ENCODE measurements at regions not wholly inside any gene's neighbourhood (a gene's known extent, or its start where the extent isn't known, plus 50 kb on each side); places are given as distances from the start of the nearest gene placed in this dataset.

- no peak for FAIRE-seq
These were observed 140.7 kb upstream of the TMC3 start for GRCh38 chr15:81514725-81515124.

DNA sequence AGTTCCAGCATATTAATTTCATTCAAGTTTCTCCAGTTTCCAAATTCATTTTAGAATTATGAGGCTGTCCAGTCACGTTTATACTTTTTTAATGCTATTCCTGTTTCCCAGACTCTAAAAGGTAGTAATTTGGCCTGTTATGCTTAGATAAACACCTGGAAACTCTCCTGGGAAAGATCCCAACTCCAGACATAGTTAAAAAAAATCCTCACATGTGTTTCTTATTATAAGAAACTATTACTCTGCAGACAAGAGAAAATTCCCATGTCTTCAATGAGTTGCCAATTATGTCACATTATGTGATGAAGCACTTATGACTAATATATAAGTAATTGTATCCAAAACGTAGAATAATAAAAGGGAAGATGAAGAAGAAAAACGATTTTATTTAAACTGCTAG is 137.1 kb upstream of the TMC3 start:
- no peak for FAIRE-seq

DNA sequence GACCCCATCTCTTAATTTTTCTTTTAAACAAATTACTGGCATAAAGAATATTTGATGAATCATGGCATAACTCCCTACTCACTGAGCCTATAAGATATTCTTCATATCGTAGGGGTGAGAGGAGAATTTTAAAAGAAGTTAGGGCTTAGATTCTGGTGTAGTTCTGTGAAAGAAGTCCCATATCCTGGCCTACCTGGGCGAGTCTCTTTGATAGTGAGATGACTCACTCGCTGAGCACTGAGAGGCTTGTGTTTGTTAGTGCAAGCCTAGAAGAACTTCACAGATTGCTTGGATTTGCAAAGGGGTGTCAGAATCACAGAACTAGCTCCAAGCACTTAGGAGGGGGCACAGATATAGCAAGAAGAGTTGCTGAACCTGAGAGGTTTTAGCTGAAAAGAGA is 133.8 kb upstream of the TMC3 start:
- no peak for FAIRE-seq

DNA sequence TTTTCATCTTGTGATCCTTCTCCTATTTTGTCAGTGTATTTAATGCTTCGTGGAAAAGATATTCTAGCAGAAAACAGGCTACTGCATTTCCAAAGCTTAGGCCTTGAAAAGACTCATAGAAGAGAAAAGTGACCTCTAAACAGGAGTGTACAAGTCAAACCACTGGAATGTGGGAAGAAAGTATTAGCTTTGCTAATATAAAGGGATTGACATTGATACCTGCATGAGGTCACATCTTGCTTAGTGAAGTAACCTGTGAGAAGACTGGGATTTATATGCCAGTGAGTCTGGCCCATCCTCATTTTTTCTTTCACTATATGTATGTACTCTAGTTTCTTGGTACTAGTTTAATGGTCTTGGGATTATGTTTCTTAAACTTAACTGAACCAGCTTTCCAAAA is 132.9 kb upstream of the TMC3 start:
- no peak for FAIRE-seq

DNA sequence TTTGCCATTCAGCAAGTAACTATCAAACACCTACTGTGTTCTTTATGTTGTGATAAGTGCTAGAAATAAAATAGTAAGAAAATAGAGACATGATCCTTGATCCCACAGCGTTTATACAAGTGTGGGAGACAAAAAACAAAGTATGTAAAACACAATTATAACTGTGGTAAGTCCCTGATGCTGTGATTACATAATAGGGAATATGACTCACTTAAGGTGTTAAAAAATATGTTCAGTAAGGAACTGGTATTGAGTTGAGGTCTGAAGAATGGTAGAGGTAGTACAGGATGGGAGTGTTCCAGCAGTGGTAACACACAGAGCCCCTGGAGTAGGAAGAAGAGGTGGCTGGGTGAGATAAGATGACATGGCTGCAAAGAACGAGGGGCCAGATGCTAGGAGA is 132.1 kb upstream of the TMC3 start:
- no peak for FAIRE-seq

DNA sequence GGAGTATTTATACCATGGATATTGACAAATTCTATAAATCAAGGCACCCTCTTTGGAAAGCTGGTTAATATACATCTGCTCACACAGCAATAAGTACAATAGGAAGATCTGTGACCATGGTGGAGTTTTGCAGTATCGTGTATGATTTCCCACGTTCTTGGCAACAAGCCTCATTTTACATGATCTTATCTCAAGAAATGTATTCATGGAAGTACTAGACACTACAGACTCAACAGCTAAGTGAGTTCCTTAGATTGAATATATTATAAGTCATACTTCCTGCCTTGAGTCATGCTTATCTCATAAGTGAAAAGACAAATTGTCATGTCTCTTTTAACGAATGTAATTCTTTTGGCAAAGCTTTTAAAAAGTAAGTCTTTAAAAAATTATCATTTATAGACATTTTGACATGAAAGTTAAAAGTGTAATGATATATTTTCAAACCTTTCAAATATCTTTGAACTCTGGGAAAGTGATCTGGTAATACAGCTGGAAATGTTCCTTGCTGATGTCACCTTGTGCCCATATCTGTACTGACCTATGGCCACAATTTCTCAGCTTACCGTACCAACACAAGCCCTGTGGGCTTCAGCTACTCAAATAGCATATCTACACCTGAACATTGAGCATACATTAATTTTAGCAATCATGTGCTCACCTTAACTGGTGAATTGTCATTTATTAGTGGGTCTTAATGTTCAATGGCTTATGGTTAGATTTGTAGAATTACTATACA is 130.3 kb upstream of the TMC3 start:
- FAIRE-seq, result no peak

DNA sequence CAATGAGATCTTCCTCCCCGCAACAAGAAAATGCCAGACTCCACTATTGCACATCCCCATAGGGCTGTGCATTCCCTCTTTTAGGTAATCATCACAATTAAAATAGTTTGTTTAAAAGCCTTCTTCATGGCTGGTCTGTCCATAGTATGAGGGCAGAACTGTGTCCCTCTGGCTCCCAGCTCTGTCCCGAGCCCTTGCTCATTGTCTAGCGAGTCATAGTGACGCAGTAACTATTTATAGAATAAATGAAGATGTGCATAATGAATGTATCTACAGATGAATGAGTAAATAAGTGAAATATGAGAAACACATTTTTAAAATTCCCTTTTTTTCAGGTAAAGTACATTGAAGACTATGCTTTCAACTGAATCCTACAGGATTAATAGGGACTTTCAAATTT is 128.4 kb upstream of the TMC3 start:
- no peak for FAIRE-seq

- FAIRE-seq, result no peak
These were observed 126.1 kb upstream of the TMC3 start for GRCh38 chr15:81500081-81500480.

DNA sequence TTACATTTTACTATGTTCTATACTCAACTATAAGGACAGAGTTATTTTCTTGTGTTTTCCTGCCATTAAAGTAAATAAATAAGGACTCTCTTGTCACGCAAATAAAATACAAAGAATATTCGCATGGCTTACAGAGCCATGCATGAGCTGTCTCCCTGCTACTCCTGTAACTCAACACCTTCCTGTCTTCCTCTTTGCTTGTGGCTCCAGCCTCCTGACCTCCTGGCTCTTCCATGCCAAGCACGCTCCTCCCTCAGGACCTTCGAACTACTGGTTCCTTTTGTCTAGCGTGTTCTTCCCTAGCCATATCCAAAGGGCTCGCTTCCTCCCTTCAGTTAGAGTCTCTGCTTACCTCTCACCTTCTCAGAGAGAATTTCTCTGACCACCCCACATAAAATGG is 124.3 kb upstream of the TMC3 start:
- FAIRE-seq, result no peak

DNA sequence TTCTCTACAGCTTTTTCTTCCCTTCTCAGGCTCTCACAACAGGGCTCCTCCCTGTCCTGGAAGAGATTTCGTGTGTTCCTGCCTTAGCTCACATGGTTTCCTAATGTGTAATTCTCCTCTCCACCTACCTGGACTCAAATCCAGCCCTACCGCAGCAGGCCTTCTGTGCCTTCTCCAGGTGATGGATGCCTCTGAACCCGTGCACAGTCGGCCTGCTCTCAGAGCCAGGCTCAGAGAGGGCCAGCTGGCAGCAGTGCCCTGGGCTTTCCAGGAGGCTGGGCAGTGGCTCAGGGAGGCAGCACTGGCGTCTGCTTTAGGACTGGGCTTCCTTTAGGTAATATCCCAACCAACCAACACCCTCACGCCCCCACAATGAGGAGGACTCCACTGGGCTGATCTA is 123.2 kb upstream of the TMC3 start:
- FAIRE-seq, result no peak

- no peak for FAIRE-seq
These were observed 121.9 kb upstream of the TMC3 start for GRCh38 chr15:81495780-81496467.

DNA sequence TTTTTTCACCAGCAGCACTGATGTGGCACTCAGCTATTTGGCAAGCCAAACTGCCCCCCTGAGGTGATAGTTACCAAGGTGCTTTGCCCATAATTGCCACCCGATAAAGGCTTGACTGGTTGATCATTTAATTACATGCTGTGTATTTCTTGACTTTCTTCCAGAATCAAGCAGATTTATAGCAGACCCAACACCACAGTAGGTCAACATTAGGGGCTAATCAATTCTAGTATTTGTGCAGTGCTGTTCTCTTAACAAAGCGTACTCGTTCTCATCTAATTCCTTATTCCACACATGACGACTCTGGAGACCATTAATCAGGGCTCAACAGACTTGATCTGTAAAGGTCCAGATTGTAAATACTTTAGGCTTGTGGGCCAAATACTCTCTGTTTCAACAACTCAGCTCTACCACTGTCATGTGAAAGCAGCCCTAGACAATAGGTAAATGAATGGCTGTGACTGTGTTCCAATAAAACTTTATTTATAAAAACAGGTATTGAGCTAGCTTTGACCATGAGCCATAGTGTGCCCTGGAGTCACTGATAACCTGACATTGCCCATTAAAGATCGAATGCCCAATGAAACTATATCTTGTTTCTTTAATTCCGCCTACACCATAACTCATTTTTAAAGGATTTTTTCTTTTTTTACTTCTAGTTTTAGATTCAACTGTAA is 119.1 kb upstream of the TMC3 start:
- no peak for FAIRE-seq

- no peak for FAIRE-seq
These were observed 118.4 kb upstream of the TMC3 start for GRCh38 chr15:81492331-81492968.

DNA sequence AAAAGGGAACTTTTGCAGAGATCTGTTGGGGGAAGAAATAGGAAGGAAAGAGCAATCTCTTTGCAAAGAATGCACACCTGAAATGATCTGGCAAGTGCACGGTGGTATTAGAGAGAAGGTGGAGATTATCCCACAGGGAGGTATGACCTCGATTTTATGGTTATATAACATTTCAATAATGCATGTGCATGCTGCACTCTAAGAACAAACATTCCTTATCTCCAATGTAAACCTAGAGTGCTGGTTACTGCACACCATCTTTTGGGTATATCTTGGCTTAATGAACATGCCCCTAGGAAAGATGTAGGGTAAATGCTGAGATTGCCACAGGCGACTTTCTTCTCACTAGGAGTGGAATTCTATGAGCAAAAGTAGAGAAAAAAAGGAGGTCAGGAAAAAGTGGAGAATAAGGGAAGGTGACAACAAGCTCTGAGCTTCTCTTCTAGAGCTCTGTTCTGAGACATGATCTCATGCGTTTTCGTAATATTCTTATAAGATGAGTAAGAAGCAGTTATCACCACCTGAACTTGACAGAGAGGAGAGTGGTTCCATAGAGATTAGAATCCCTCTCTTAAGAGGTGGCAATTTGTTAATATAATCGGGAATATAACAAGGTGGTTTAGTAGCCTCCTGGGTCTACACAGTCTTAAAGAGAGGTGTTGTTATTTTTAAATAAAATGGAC is 117.5 kb upstream of the TMC3 start:
- no peak for FAIRE-seq

DNA sequence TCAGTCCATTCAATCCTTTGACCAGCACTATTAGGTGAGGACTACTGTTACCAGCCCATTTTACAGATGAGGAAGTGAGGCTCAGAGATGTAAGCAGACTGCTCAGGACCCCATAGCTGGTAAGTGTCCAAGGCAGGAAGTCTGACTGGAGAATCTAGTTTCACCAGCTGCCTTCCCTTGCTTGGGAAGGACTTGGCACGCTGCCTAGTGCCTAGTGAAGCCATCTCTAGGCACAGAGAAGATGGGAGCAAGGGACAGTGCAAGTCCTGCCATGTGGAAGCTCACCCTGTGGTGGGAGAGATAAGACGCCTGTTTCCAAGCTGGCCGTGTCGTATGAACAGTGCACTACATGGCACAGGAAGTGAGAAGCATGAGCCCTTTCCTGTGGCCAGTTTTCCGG is 111.8 kb upstream of the TMC3 start:
- no peak for FAIRE-seq

DNA sequence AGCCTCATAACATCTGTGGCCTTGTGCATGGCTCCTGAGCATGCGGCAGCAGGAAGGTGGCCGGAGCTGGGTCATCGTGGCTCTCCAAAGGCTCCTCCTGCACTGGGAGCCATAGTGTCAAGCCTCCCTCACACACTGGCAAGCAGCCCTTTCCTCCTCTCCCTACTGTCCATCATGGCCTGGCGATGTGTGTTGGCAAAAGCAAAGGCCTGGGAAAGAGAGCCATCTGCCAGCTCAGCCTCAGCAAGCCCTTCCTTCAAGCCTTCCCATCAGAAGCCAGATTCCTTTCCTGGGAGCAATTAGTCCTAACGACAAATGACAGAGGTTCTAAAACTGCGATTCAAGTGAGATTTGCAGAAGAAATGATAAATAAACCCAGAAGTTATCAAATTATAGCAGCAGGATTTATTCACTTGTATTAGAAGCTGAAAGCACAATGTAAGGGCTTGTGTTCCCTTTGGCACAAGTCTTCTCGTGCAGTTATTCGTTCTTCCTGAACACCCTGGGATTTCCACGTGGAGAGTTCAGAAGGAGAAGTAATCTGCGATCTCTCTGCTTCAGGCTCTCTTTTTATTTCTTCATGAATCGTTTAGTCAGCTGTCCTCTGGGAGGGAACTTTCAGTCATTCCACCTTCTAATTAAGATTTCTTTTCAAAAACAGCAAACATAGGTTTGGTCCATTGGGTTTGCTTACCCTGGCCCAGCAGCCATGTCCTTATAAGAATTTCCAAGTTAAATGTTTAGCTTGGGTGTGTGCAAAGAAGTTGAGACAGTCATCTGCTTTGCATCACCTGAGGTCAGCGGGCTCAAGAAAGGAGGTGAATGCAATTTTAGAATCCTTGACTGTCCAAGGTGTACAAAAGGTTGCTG is 110.3 kb upstream of the TMC3 start:
- FAIRE-seq, result no peak

DNA sequence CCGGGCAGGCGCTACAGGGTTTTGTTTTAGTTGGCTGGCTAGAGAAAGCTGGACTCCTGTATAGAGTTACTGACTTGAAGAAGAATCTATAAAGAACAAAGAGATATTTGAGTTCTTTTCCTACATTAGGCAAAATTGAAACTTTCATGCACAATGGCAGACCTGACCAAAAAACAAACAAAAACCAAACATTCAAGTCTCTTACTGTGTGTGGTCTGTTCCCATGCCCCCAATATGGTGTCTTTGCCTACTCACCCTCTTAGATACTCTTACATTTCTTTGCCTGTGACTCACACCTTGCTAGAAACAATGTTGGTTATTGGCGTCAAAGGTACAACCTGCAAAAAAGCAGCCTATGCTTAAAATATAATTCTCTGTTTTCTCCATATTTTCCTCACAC is 109.5 kb upstream of the TMC3 start:
- FAIRE-seq, result no peak

- no peak for FAIRE-seq
These were observed 107.3 kb upstream of the TMC3 start for GRCh38 chr15:81481346-81481745.

DNA sequence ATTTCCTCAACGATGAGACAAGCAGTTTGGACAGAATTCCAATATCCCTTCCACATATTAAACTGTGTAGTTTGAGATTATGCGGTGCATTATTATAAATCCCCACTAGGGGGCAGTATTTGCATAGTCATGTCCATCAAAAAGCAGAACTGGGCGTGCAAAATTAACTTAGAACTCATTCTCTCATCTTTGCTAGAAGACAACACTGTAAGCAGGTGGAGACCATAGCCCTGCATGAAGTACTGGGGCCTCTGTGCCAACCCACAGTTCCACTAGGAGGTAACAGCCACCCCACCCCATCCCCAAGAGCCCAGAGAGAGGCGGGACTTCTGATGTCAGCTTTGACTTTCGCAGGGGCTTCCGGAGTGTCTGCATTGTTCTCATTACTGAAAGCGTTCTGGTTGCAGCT is 106.6 kb upstream of the TMC3 start:
- FAIRE-seq, result peak; percentile 46

DNA sequence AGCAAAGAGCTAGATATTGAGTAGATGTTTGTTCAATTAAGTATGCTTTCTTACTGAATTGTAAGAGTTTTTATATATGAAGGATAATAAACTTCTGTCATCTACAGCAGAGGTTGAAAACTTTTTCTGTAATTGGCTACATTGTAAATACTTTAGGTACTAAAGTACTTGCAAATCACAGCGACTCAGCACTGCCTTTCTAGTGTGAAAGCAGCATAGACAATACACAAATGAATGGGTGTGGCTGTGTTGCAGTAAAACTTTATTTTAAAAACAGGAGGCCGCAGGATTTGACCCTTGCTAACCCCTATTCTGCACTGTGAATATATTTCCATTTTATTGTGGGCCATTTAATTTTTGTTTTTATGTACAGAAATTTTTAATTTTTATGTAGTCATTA is 104.3 kb upstream of the TMC3 start:
- FAIRE-seq, result no peak

DNA sequence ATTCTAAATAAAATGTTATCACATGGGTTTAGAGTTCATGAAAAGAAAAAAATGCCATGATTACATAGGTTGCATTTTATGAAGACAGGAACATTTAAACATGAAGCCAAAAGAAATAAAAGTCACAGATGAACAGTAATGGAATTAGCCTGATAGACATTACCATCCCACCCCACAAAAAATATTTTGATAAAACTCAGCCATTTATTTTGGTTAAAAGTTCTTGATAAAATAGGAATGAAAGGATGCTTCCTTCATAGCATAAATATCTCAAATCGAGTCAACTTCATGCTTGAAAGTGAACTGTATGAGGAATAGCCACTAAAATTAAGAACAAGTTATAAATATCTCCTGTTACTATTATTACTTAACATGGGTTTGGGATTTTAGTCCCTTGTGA is 101.9 kb upstream of the TMC3 start:
- no peak for FAIRE-seq

DNA sequence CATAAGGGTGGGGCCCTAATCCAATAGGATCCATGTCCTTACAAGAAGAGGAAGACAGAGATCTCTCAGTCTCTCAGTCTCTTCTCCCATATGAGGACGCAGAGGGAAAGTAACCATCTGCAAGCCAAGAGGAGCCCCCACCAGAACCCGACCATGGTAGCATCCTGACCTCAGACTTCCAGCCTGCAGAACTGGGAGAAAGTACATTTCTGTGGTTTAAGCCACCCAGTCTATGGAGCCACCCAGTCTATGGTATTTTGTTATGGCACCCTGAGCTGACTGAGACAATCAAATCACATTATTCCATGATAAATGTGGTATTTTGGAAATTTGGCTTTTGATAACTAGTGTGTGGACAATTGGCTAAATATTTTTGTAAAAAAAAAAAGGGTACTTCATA is 101.5 kb upstream of the TMC3 start:
- no peak for FAIRE-seq

All from TTC549 (cell line).